ENCODE measurements at regions not wholly inside any gene's neighbourhood (a gene's known extent, or its start where the extent isn't known, plus 50 kb on each side); places are given as distances from the start of the nearest gene placed in this dataset.
A peak's percentile ranks its signal among the peaks of the same experiment; 100 is the strongest.

- H3K4me3 ChIP-seq (ENCODE audit: low read depth, low read length): no peak overlapping the region
- TF ChIP-seq CTCF (IDR thresholded peaks at IDR 0.05; ENCODE audit: borderline replicate concordance, insufficient read depth, low read depth, low read length): no peak
Observed at GRCh38 chr5:74325866-74326265, 314.7 kb downstream of the ENC1 start.

GRCh38 chr5:74324556-74324955 lies 316.0 kb downstream of the ENC1 start:
- no peak overlapping the region for H3K4me3 ChIP-seq (ENCODE audit: low read depth, low read length)
- TF ChIP-seq CTCF (IDR thresholded peaks at IDR 0.05; ENCODE audit: borderline replicate concordance, insufficient read depth, low read depth, low read length): no peak

- H3K4me3 ChIP-seq (ENCODE audit: low read depth, low read length): no peak overlapping the region
Observed at GRCh38 chr5:74322944-74323343, 317.6 kb downstream of the ENC1 start.

GRCh38 chr5:74322191-74322590 lies 318.3 kb downstream of the ENC1 start:
- no peak overlapping the region for H3K4me3 ChIP-seq (ENCODE audit: low read depth, low read length)
- TF ChIP-seq CTCF (IDR thresholded peaks at IDR 0.05; ENCODE audit: borderline replicate concordance, insufficient read depth, low read depth, low read length): no peak

More at GRCh38 chr5:74322944-74323343, 317.6 kb downstream of the ENC1 start:
- TF ChIP-seq CTCF (IDR thresholded peaks at IDR 0.05; ENCODE audit: borderline replicate concordance, insufficient read depth, low read depth, low read length): peak; percentile 25; the same call in 1 of the 2 replicates

GRCh38 chr5:74321326-74321725 lies 319.2 kb downstream of the ENC1 start:
- TF ChIP-seq CTCF (IDR thresholded peaks at IDR 0.05; ENCODE audit: borderline replicate concordance, insufficient read depth, low read depth, low read length): no peak
- H3K4me3 ChIP-seq (ENCODE audit: low read depth, low read length): no peak overlapping the region

- H3K4me3 ChIP-seq (ENCODE audit: low read depth, low read length): no peak overlapping the region
- TF ChIP-seq CTCF (IDR thresholded peaks at IDR 0.05; ENCODE audit: borderline replicate concordance, insufficient read depth, low read depth, low read length): no peak
Observed at GRCh38 chr5:74320526-74320925, 320.0 kb downstream of the ENC1 start.

- no peak overlapping the region for H3K4me3 ChIP-seq (ENCODE audit: low read depth, low read length)
- no peak for TF ChIP-seq CTCF (IDR thresholded peaks at IDR 0.05; ENCODE audit: borderline replicate concordance, insufficient read depth, low read depth, low read length)
Observed at GRCh38 chr5:74319076-74319475, 321.5 kb downstream of the ENC1 start.
